ENCODE measurements at regions not wholly inside any gene's neighbourhood (a gene's known extent, or its start where the extent isn't known, plus 50 kb on each side); places are given as distances from the start of the nearest gene placed in this dataset.

- no peaks in the 10 kb centered on the region for H4K20me1 ChIP-seq (ENCODE audit: insufficient read depth, low read length)
- H3K9ac ChIP-seq (ENCODE audit: insufficient read depth, low read depth, low read length) = no peak overlapping the region
- H2AFZ ChIP-seq (ENCODE audit: low read length) = no peak overlapping the region
- no peaks in the 10 kb centered on the region for H3K36me3 ChIP-seq (replicated peaks in 1 of 2; ENCODE audit: control insufficient read depth in 1 of 2, insufficient read depth in 2 of 2, low read length in 2 of 2)
- TF ChIP-seq CREM (IDR thresholded peaks at IDR 0.05) (no peak), CREM (CRISPR knock-in tag; IDR thresholded peaks at IDR 0.05) (no peak), BORCS8-MEF2B (CRISPR knock-in tag; IDR thresholded peaks at IDR 0.05) (no peak), KLF15 (CRISPR knock-in tag; IDR thresholded peaks at IDR 0.05; ENCODE audit: borderline replicate concordance) (no peak), HHEX (CRISPR knock-in tag; IDR thresholded peaks at IDR 0.05) (no peak), ZNF558 (CRISPR knock-in tag; IDR thresholded peaks at IDR 0.05; ENCODE audit: borderline replicate concordance) (no peak), ZFYVE20 (CRISPR knock-in tag; IDR thresholded peaks at IDR 0.05; ENCODE audit: borderline replicate concordance, low read depth) (no peak), ZNF549 (CRISPR knock-in tag; IDR thresholded peaks at IDR 0.05) (no peak), NFATC3 (CRISPR knock-in tag; IDR thresholded peaks at IDR 0.05) (no peak), ZNF564 (CRISPR knock-in tag; IDR thresholded peaks at IDR 0.05) (no peak), TEF (CRISPR knock-in tag; IDR thresholded peaks at IDR 0.05) (no peak), FOXA1 (IDR thresholded peaks at IDR 0.05) (no peak), FOXA1 (CRISPR knock-in tag; IDR thresholded peaks at IDR 0.05) (no peak)
- TF ChIP-seq, protein P1, sequence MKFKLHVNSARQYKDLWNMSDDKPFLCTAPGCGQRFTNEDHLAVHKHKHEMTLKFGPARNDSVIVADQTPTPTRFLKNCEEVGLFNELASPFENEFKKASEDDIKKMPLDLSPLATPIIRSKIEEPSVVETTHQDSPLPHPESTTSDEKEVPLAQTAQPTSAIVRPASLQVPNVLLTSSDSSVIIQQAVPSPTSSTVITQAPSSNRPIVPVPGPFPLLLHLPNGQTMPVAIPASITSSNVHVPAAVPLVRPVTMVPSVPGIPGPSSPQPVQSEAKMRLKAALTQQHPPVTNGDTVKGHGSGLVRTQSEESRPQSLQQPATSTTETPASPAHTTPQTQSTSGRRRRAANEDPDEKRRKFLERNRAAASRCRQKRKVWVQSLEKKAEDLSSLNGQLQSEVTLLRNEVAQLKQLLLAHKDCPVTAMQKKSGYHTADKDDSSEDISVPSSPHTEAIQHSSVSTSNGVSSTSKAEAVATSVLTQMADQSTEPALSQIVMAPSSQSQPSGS (CRISPR knock-in tag; IDR thresholded peaks at IDR 0.05) = no peak
- TF ChIP-seq, protein P2, sequence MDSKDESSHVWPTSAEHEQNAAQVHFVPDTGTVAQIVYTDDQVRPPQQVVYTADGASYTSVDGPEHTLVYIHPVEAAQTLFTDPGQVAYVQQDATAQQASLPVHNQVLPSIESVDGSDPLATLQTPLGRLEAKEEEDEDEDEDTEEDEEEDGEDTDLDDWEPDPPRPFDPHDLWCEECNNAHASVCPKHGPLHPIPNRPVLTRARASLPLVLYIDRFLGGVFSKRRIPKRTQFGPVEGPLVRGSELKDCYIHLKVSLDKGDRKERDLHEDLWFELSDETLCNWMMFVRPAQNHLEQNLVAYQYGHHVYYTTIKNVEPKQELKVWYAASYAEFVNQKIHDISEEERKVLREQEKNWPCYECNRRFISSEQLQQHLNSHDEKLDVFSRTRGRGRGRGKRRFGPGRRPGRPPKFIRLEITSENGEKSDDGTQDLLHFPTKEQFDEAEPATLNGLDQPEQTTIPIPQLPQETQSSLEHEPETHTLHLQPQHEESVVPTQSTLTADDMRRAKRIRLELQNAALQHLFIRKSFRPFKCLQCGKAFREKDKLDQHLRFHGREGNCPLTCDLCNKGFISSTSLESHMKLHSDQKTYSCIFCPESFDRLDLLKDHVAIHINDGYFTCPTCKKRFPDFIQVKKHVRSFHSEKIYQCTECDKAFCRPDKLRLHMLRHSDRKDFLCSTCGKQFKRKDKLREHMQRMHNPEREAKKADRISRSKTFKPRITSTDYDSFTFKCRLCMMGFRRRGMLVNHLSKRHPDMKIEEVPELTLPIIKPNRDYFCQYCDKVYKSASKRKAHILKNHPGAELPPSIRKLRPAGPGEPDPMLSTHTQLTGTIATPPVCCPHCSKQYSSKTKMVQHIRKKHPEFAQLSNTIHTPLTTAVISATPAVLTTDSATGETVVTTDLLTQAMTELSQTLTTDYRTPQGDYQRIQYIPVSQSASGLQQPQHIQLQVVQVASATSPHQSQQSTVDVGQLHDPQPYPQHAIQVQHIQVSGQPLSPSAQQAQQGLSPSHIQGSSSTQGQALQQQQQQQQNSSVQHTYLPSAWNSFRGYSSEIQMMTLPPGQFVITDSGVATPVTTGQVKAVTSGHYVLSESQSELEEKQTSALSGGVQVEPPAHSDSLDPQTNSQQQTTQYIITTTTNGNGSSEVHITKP (CRISPR knock-in tag; IDR thresholded peaks at IDR 0.05; ENCODE audit: low read depth) = no peak
- TF ChIP-seq, protein P3, sequence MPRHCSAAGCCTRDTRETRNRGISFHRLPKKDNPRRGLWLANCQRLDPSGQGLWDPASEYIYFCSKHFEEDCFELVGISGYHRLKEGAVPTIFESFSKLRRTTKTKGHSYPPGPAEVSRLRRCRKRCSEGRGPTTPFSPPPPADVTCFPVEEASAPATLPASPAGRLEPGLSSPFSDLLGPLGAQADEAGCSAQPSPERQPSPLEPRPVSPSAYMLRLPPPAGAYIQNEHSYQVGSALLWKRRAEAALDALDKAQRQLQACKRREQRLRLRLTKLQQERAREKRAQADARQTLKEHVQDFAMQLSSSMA (CRISPR knock-in tag; IDR thresholded peaks at IDR 0.05) = no peak
- POLR2A ChIA-PET = interaction anchor here (0.6 to 1.6 kb wide), 2 partner anchors 20 to 72 kb away, joined by 3 to 5 read pairs; no protein-coding TSS in a partner anchor
- in situ Hi-C loops (cut with HindIII; ENCODE audit: extremely low pct_ligation_motif_present, low pct_unique_long_range_greater_than_20kb) = no loop called here
- H3K27me3 ChIP-seq (ENCODE audit: control insufficient read depth in 1 of 2, insufficient read depth in 2 of 2, low read length in 2 of 2) = 0 out of 5 replicates have a peak, but pooled peaks cover 0 to 2% of the 10 kb centered on the region in 2 experiments
- no peak for ATAC-seq
- no peak for FAIRE-seq
- peaks cover 52% of the 10 kb centered on the region for H3K4me1 ChIP-seq (ENCODE audit: insufficient read depth, low read length)
- no TSS peak for BruUV-seq (replicated peaks)
- intact Hi-C loops (cut with micrococcal nuclease; ENCODE audit: unreplicated experiment) = no loop called here
- no peak overlapping the region for H3K27ac ChIP-seq (ENCODE audit: extremely low read length, insufficient read depth, low read length)
- DNase-seq (ENCODE audit: low spot score) = no peak
- no peaks in the 10 kb centered on the region for H3K79me2 ChIP-seq (ENCODE audit: insufficient read depth, low read length)
- no peak overlapping the region for H3K4me2 ChIP-seq (ENCODE audit: low read depth, low read length)
- no peak overlapping the region for H3K4me3 ChIP-seq (replicated peaks in 1 of 3; ENCODE audit: insufficient read depth in 1 of 3, low read depth in 2 of 3, low read length in 3 of 3)
- CTCF ChIA-PET (ENCODE audit: low intra/inter-chr PET ratio, low total read pairs) = no interaction called here
- peaks cover 8% of the 10 kb centered on the region for H3K9me3 ChIP-seq (ENCODE audit: low read length)
- WGBS (ENCODE audit: low lambda C conversion rate) = 39% methylated on average over 6 of the region's 8 CpGs
These were observed 888.9 kb downstream of the BRD1 start for GRCh38 chr22:48938741-48939140.

All from HepG2 (cell line).